Ishikawa (cell line): ENCODE measurements at regions not wholly inside any gene's neighbourhood (a gene's known extent, or its start where the extent isn't known, plus 50 kb on each side); places are given as distances from the start of the nearest gene placed in this dataset.

Source experiments
- CEBPB ChIP-seq: IDR thresholded peaks from 2 replicates; pipeline ENCODE4 v1.6.1; 2012
- CREB1 ChIP-seq: IDR thresholded peaks from 2 replicates; pipeline ENCODE4 v1.6.1; 2012; ENCODE audit warnings: low read depth
- EP300 ChIP-seq: IDR thresholded peaks from 2 replicates; pipeline ENCODE4 v1.6.1; 2012; ENCODE audit warnings: borderline replicate concordance
- RAD21 ChIP-seq: IDR thresholded peaks from 2 replicates; pipeline ENCODE4 v1.6.1; 2012; ENCODE audit warnings: low read depth
- ZBTB7A ChIP-seq: IDR thresholded peaks from 2 replicates; pipeline ENCODE4 v1.6.1; 2012; ENCODE audit warnings: low read depth
- TF ChIP-seq, protein P1 (sequence below): IDR thresholded peaks from 2 replicates; pipeline ENCODE4 v1.6.1; 2012; ENCODE audit warnings: low read depth, mild to moderate bottlenecking

DNA sequence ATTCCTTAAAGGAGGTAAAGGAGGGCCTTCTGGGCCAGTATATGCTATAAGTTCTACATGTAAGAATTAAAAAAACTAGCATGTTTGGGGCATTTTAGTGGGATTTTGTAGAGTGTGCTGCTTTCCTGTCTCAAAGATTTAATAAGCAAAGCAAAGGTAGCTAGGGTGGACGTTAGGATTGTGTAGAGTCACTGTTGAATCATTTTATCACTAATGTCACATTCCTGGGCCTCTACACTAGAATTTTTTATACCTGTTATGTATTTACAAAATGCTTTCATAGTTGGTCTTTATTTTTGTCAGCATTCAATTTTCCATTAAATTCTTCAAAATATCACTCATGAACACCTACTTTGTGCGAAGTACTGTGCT lies 139.4 kb upstream of the PHYHIPL start:
- TF ChIP-seq RAD21 (no peak), CEBPB (no peak), CREB1 (no peak), ZBTB7A (no peak), EP300 (no peak)
- TF ChIP-seq, protein P1, sequence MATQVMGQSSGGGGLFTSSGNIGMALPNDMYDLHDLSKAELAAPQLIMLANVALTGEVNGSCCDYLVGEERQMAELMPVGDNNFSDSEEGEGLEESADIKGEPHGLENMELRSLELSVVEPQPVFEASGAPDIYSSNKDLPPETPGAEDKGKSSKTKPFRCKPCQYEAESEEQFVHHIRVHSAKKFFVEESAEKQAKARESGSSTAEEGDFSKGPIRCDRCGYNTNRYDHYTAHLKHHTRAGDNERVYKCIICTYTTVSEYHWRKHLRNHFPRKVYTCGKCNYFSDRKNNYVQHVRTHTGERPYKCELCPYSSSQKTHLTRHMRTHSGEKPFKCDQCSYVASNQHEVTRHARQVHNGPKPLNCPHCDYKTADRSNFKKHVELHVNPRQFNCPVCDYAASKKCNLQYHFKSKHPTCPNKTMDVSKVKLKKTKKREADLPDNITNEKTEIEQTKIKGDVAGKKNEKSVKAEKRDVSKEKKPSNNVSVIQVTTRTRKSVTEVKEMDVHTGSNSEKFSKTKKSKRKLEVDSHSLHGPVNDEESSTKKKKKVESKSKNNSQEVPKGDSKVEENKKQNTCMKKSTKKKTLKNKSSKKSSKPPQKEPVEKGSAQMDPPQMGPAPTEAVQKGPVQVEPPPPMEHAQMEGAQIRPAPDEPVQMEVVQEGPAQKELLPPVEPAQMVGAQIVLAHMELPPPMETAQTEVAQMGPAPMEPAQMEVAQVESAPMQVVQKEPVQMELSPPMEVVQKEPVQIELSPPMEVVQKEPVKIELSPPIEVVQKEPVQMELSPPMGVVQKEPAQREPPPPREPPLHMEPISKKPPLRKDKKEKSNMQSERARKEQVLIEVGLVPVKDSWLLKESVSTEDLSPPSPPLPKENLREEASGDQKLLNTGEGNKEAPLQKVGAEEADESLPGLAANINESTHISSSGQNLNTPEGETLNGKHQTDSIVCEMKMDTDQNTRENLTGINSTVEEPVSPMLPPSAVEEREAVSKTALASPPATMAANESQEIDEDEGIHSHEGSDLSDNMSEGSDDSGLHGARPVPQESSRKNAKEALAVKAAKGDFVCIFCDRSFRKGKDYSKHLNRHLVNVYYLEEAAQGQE: no peak
